ENCODE measurements at regions not wholly inside any gene's neighbourhood (a gene's known extent, or its start where the extent isn't known, plus 50 kb on each side); places are given as distances from the start of the nearest gene placed in this dataset.

DNA sequence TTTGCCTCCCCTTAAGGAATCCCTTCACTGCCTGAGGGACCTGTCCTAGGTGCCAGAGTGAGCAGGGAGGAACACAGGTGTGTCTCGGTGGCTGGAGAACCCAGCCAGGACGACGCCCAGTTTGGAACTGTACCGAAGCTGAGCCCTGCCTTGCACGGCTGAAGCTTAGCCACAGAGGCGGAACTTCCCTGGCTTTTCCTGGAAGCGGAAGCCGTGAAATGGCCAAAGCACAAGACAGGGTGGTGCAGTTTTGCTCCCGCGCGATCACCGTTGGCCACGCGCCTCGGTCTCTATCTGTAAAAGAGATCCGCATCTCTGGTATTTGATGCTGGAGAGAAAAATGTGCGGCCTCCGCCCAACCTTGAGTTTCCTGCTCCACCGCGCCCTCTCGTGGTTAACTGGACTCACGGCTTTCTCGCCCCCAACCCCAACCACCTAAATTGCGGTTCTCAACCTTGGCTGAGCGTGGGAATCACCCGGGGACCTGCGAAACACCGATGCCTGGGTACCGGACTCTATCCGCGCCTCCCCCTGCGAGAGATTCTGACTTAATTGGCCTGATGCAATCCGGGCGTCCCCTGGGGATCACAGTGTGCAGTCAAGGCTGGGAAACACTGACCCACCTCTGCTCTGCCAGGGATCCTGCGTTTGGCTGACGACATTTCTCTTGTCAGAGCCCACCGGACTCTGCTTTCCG lies 70.7 kb upstream of the ABHD2 start:
- TF ChIP-seq, protein P1, sequence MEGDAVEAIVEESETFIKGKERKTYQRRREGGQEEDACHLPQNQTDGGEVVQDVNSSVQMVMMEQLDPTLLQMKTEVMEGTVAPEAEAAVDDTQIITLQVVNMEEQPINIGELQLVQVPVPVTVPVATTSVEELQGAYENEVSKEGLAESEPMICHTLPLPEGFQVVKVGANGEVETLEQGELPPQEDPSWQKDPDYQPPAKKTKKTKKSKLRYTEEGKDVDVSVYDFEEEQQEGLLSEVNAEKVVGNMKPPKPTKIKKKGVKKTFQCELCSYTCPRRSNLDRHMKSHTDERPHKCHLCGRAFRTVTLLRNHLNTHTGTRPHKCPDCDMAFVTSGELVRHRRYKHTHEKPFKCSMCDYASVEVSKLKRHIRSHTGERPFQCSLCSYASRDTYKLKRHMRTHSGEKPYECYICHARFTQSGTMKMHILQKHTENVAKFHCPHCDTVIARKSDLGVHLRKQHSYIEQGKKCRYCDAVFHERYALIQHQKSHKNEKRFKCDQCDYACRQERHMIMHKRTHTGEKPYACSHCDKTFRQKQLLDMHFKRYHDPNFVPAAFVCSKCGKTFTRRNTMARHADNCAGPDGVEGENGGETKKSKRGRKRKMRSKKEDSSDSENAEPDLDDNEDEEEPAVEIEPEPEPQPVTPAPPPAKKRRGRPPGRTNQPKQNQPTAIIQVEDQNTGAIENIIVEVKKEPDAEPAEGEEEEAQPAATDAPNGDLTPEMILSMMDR (conservative IDR thresholded peaks at IDR 0.05 in 1 of 2, IDR thresholded peaks at IDR 0.05 in 1 of 2; ENCODE audit: low read depth in 1 of 2, low read length in 2 of 2), result peak; percentile 88 to 90
- TF ChIP-seq EZH2 (IDR thresholded peaks at IDR 0.05; ENCODE audit: low read length, missing control alignments), result no peak
